Naive thymus-derived CD4-positive, alpha-beta T cell (primary cell): ENCODE measurements at regions not wholly inside any gene's neighbourhood (a gene's known extent, or its start where the extent isn't known, plus 50 kb on each side); places are given as distances from the start of the nearest gene placed in this dataset.
"Not testable (repeated sequence)": the region's sequence is repeated elsewhere in the genome, so short reads cannot be mapped to it uniquely, and the experiment has no call there.

Experiments used
- ATAC-seq: fragments of 150-1000 bp; cut with Tn5 transposase; 2 replicates; pipeline ENCODE4 v1.10.0; 2021; ENCODE audit warnings: mild to moderate bottlenecking, moderate library complexity
- CTCF ChIA-PET: fragments of 350-600 bp; sonication (Branson Sonifier 250); formaldehyde crosslinking; loops from one replicate; lab custom pipeline; 2021; ENCODE audit warnings: antibody characterized with exemption; lab: Charles Lee
- POLR2A ChIA-PET: fragments of 350-600 bp; sonication (Branson Sonifier 250); formaldehyde crosslinking; loops from one replicate; lab custom pipeline; 2021; ENCODE audit warnings: antibody characterized with exemption, inconsistent platforms; lab: Charles Lee
- DNase-seq, 9 donors: peaks; one replicate each; pipeline versions ENCODE4 v3.0.0 to v3.0.0-alpha.2; 2020 to 2022; ENCODE audit warnings: mixed read lengths in 1 of 9
- H3K27ac ChIP-seq: one replicate; pipeline ENCODE4 v1.7.0; 2013; ENCODE audit warnings: mild to moderate bottlenecking, low read depth, low read length, moderate library complexity
- H3K27me3 ChIP-seq, 2 donors: one replicate each; pipeline ENCODE4 v1.7.0; 2013; ENCODE audit warnings: low read length in 2 of 2, mild to moderate bottlenecking in 2 of 2, moderate library complexity in 2 of 2; ENCODE audit not compliant: control insufficient read depth in 2 of 2, insufficient read depth in 2 of 2
- H3K36me3 ChIP-seq, 3 experiments: 1 replicate in 2 of 3; 2 replicates in 1 of 3; pipeline ENCODE4 v1.7.0; 2013; ENCODE audit warnings: low read length in 3 of 3, mild to moderate bottlenecking in 3 of 3, moderate library complexity in 1 of 3; ENCODE audit not compliant: insufficient read depth in 3 of 3, control insufficient read depth in 2 of 3
- H3K4me1 ChIP-seq, 2 donors: one replicate each; pipeline ENCODE4 v1.7.0; 2013; ENCODE audit warnings: low read length in 2 of 2, mild to moderate bottlenecking in 2 of 2, moderate library complexity in 1 of 2; ENCODE audit not compliant: control insufficient read depth in 2 of 2, insufficient read depth in 2 of 2
- H3K4me3 ChIP-seq: 2 replicates; pipeline ENCODE4 v1.7.0; 2013; ENCODE audit warnings: mild to moderate bottlenecking, low read length
- H3K9me3 ChIP-seq, 3 experiments: 1 replicate in 2 of 3; 2 replicates in 1 of 3; pipeline ENCODE4 v1.7.0; 2013; ENCODE audit warnings: low read length in 3 of 3; ENCODE audit not compliant: control insufficient read depth in 2 of 3
- H3K27ac Mint-ChIP-seq, 9 donors: one replicate each; pipeline ENCODE4 v1.8.0; 2020 to 2022; ENCODE audit warnings: mixed read lengths in 9 of 9, mild to moderate bottlenecking in 8 of 9, moderate library complexity in 5 of 9, inconsistent platforms in 2 of 9
- H3K27me3 Mint-ChIP-seq, 5 donors: one replicate each; pipeline ENCODE4 v1.8.0; 2021 to 2022; ENCODE audit warnings: mixed read lengths in 5 of 5, mild to moderate bottlenecking in 1 of 5
- H3K36me3 Mint-ChIP-seq, 5 donors: one replicate each; pipeline ENCODE4 v1.8.0; 2020 to 2022; ENCODE audit warnings: mixed read lengths in 5 of 5, mild to moderate bottlenecking in 3 of 5, inconsistent platforms in 1 of 5
- H3K4me1 Mint-ChIP-seq, 7 donors: one replicate each; pipeline ENCODE4 v1.8.0; 2020 to 2022; ENCODE audit warnings: mixed read lengths in 7 of 7, mild to moderate bottlenecking in 3 of 7, inconsistent platforms in 1 of 7
- H3K4me3 Mint-ChIP-seq, 10 donors: one replicate each; pipeline ENCODE4 v1.8.0; 2020 to 2022; ENCODE audit warnings: mild to moderate bottlenecking in 10 of 10, mixed read lengths in 10 of 10, moderate library complexity in 6 of 10, inconsistent platforms in 2 of 10
- H3K9me3 Mint-ChIP-seq, 11 donors: one replicate each; pipeline ENCODE4 v1.8.0; 2020 to 2022; ENCODE audit warnings: mixed read lengths in 11 of 11, mild to moderate bottlenecking in 4 of 11, inconsistent platforms in 1 of 11, moderate library complexity in 1 of 11
- intact Hi-C, 2 donors: fragments of 100-400 bp; cut with micrococcal nuclease; formaldehyde crosslinking; loops; one replicate each; pipeline ENCODE4 v1.15.1; 2023

DNA sequence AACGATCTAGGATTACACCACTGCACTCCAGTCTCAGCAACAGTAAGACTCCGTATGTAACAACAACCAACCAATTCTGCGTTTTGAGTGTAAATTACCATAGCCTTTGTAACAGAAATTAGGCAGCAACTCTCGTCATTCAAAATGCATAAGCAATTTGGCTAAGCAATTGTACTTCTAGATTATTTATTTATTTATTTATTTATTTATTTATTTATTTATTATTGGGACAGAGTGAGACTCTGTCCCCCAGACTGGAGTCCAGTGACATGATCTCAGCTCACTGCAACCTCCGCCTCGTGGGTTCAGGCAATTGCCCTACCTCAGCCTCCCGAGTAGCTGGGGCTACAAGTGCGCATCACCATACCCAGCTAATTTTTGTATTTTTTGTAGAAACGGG, 217.7 kb downstream of the POTEG start:
- H3K9me3 Mint-ChIP-seq, ATAC-seq, CTCF ChIA-PET: not testable (repeated sequence)

DNA sequence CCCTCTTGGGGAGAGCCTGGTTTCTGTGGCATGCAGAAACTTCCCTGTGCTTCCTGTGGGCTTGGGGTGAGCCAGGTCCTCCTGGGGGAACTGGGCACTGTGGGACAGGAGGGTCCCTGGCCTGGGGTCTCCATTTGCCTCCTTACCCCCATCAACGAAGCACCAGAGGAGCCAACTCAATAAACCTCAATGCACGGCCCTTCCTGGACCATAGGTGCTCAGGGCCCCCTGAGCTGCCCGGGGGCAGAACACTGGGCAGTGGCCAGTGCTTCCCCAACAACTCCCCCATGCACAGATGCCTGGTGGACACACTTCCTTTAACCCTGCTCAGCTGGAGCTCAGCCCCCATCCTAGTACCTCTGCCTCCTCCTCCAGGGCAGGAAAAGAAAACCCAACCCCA, 214.7 kb downstream of the POTEG start:
- H3K36me3 Mint-ChIP-seq, H3K9me3 ChIP-seq, POLR2A ChIA-PET, intact Hi-C loops, CTCF ChIA-PET, H3K9me3 Mint-ChIP-seq, DNase-seq, H3K27me3 ChIP-seq, ATAC-seq, H3K4me3 ChIP-seq, H3K36me3 ChIP-seq, H3K4me1 ChIP-seq, H3K27ac ChIP-seq, H3K27ac Mint-ChIP-seq, H3K27me3 Mint-ChIP-seq, H3K4me1 Mint-ChIP-seq, H3K4me3 Mint-ChIP-seq: not testable (repeated sequence)

More for the DNA sequence above, 217.7 kb downstream of the POTEG start:
- POLR2A ChIA-PET, H3K27ac ChIP-seq, H3K27me3 ChIP-seq, H3K4me3 Mint-ChIP-seq, H3K27me3 Mint-ChIP-seq, H3K9me3 ChIP-seq, H3K4me1 ChIP-seq, H3K36me3 ChIP-seq, DNase-seq, intact Hi-C loops, H3K4me1 Mint-ChIP-seq, H3K27ac Mint-ChIP-seq, H3K36me3 Mint-ChIP-seq, H3K4me3 ChIP-seq: not testable (repeated sequence)

DNA sequence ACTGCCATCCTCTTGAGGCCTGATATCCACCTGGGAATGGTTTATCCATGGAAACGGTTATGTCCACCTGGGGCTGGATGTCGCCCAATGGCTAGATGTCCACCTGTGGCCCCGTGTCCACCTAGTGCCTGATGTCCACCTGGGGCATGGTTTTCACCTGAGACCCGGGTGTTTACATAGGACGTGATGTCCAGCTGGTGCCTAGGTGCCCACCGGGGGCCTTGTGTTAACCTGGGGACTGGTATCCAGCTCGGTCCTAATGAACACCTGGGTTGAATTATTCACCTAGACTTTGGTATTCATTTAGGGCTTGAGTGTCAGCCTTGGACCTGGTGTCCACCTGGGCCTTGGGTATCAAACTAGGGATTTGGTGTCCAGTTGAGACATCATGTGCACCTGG, 202.7 kb downstream of the POTEG start:
- DNase-seq, ATAC-seq, H3K4me3 Mint-ChIP-seq, H3K27ac Mint-ChIP-seq, H3K36me3 ChIP-seq, H3K27me3 ChIP-seq, CTCF ChIA-PET, H3K36me3 Mint-ChIP-seq, H3K9me3 ChIP-seq, POLR2A ChIA-PET, H3K4me1 Mint-ChIP-seq, H3K27ac ChIP-seq, intact Hi-C loops, H3K4me3 ChIP-seq, H3K4me1 ChIP-seq, H3K27me3 Mint-ChIP-seq, H3K9me3 Mint-ChIP-seq: not testable (repeated sequence)

DNA sequence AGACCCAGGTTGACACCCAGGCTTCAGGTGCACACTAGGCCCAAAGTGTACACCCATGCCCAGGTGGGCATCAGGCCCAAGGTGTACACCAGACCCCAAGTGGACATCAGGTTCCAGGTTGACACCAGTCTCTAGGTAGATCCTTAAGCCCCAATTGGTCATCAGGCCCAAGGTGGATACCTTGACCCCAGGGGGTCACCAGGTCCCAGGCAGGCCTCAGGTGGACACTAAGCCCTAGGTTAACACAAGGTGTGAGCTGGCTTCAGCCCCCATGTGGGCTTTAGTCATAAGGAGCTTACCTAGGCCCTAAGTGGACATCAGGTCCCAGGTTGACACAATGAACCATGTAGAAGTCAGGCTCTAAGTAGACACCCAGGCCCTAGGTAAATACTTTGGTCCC, 200.1 kb downstream of the POTEG start:
- H3K4me1 Mint-ChIP-seq, DNase-seq, POLR2A ChIA-PET, ATAC-seq, H3K36me3 Mint-ChIP-seq, H3K27ac ChIP-seq, H3K9me3 ChIP-seq, H3K4me3 ChIP-seq, H3K4me1 ChIP-seq, H3K4me3 Mint-ChIP-seq, CTCF ChIA-PET, H3K36me3 ChIP-seq, intact Hi-C loops, H3K27me3 Mint-ChIP-seq, H3K27me3 ChIP-seq, H3K9me3 Mint-ChIP-seq, H3K27ac Mint-ChIP-seq: not testable (repeated sequence)

DNA sequence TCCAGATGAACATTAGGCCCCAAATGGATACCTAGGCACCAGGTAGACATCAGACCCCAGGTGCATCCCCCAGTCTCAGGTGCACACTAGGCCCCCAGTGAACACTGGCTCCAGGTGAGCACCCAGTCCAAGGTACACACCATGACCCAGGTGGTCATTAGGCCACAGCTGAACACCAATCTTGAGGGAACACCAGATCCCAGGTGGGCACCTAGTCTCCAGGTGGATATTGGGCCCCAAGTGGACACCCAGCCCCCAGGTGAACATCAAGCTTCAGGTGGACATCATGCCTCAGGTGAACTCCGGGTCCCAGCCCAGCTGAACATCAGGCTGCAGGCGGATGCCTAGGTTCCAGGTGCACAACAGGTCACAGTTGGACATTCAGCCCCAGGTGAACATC, 196.5 kb downstream of the POTEG start:
- H3K27me3 ChIP-seq, H3K4me1 Mint-ChIP-seq, H3K36me3 ChIP-seq, POLR2A ChIA-PET, ATAC-seq, H3K4me3 ChIP-seq, intact Hi-C loops, H3K36me3 Mint-ChIP-seq, H3K27me3 Mint-ChIP-seq, H3K4me3 Mint-ChIP-seq, H3K9me3 ChIP-seq, H3K9me3 Mint-ChIP-seq, H3K27ac Mint-ChIP-seq, H3K4me1 ChIP-seq, H3K27ac ChIP-seq, CTCF ChIA-PET, DNase-seq: not testable (repeated sequence)

DNA sequence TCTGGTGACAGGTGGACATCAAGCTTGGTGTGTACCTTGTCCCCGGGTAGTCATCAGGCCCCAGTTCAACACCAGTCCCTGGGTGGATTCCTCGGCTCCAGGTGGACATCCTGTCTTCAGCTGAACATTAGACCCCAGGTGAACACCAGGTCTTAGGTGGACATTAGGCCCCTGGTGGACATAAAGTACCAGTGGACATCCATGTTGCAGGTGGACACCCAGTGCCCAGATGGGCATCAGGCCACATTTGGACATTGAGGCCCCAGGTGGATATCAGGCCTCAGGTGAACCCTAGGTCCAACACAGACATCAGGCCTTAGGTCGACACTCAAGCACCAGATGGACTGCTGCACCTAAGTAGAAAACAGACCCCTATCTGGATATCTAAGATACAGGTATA, 195.6 kb downstream of the POTEG start:
- DNase-seq, CTCF ChIA-PET, H3K4me1 ChIP-seq, H3K27me3 ChIP-seq, H3K27ac Mint-ChIP-seq, ATAC-seq, H3K36me3 ChIP-seq, H3K4me3 Mint-ChIP-seq, H3K27me3 Mint-ChIP-seq, H3K9me3 ChIP-seq, H3K9me3 Mint-ChIP-seq, intact Hi-C loops, H3K4me1 Mint-ChIP-seq, POLR2A ChIA-PET, H3K27ac ChIP-seq, H3K36me3 Mint-ChIP-seq, H3K4me3 ChIP-seq: not testable (repeated sequence)

DNA sequence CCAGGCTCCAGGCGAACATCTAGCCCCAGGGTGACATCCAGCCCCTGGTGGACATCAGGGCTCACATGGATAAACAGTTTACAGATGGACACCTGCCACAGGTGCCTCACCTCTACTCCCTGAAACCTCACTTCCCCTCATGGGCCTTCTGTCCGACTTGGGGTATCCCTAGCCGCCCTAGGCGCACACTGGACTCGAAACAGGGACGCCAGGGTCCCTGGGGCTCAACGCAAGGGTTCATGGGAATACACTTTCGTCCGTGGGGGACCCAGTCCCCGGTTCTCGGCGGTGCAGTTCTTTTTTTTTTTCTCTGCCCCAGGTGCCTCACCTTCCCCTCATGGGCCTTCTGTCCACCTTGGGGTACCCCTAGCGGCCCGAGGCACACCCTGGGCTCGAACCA, 194.2 kb downstream of the POTEG start:
- ATAC-seq, H3K4me1 ChIP-seq, H3K27ac ChIP-seq, H3K9me3 Mint-ChIP-seq, intact Hi-C loops, H3K27ac Mint-ChIP-seq, H3K36me3 Mint-ChIP-seq, CTCF ChIA-PET, H3K27me3 ChIP-seq, DNase-seq, H3K9me3 ChIP-seq, H3K36me3 ChIP-seq, H3K4me1 Mint-ChIP-seq, POLR2A ChIA-PET, H3K27me3 Mint-ChIP-seq, H3K4me3 ChIP-seq, H3K4me3 Mint-ChIP-seq: not testable (repeated sequence)
